Spleen (tissue), 11 donors: ENCODE measurements at regions not wholly inside any gene's neighbourhood (a gene's known extent, or its start where the extent isn't known, plus 50 kb on each side); places are given as distances from the start of the nearest gene placed in this dataset.

Experiments
- DNase-seq: peaks from one replicate; pipeline ENCODE4 v3.0.0-alpha.2; 2020
- H3K27ac ChIP-seq, 8 donors: fragments of 200-600 bp; sonication (generic) in 7 of 8; 1 replicate in 4 of 8; 2 replicates in 4 of 8; pipeline versions ENCODE4 v1.5.0 to v1.8.0; 2016 to 2021; ENCODE audit warnings: inconsistent platforms in 4 of 8, mild to moderate bottlenecking in 4 of 8, moderate library complexity in 1 of 8
- H3K27me3 ChIP-seq, 7 donors: fragments of 200-600 bp; sonication (generic) in 6 of 7; replicated peaks in 1 of 7; 1 replicate in 4 of 7; 2 replicates in 3 of 7; pipeline versions ENCODE4 v1.5.0 to v1.8.0; 2016 to 2021; ENCODE audit warnings: inconsistent platforms in 3 of 7, mild to moderate bottlenecking in 1 of 7
- H3K36me3 ChIP-seq, 6 donors: fragments of 200-600 bp; sonication (generic) in 5 of 6; 1 replicate in 4 of 6; 2 replicates in 2 of 6; pipeline versions ENCODE4 v1.5.0 to v1.8.0; 2016 to 2021; ENCODE audit warnings: inconsistent platforms in 2 of 6
- H3K4me1 ChIP-seq, 6 donors: fragments of 200-600 bp; sonication (generic) in 5 of 6; 1 replicate in 3 of 6; 2 replicates in 3 of 6; pipeline versions ENCODE4 v1.5.0 to v1.8.0; 2016 to 2021; ENCODE audit warnings: inconsistent platforms in 3 of 6
- H3K4me3 ChIP-seq, 8 donors: fragments of 200-600 bp; sonication (generic) in 7 of 8; 1 replicate in 4 of 8; 2 replicates in 4 of 8; pipeline versions ENCODE4 v1.5.0 to v1.8.0; 2016 to 2021; ENCODE audit warnings: inconsistent platforms in 4 of 8, mild to moderate bottlenecking in 4 of 8, moderate library complexity in 2 of 8
- H3K9me3 ChIP-seq, 8 donors: fragments of 200-600 bp; sonication (generic) in 7 of 8; 1 replicate in 4 of 8; 2 replicates in 4 of 8; pipeline versions ENCODE4 v1.5.0 to v1.8.0; 2016 to 2021; ENCODE audit warnings: inconsistent platforms in 4 of 8
- CTCF ChIP-seq, 11 experiments: fragments of 200-600 bp in 7 of 11; fragments of 450-650 bp in 4 of 11; sonication (generic) in 4 of 11; IDR thresholded peaks in 8 of 11; conservative IDR thresholded peaks in 3 of 11; 1 replicate in 7 of 11; 2 replicates in 4 of 11; pipeline versions ENCODE4 v1.4.0 to v1.8.0; 2016 to 2021; ENCODE audit warnings: antibody characterized with exemption in 11 of 11, inconsistent platforms in 4 of 11, mild to moderate bottlenecking in 1 of 11
- POLR2A ChIP-seq, 3 donors: fragments of 450-650 bp; IDR thresholded peaks; one replicate each; pipeline ENCODE4 v1.5.1; 2017; ENCODE audit warnings: antibody characterized with exemption in 3 of 3, mild to moderate bottlenecking in 1 of 3
- POLR2AphosphoS5 ChIP-seq, 3 donors: sonication (generic); formaldehyde crosslinking; IDR thresholded peaks; one replicate each; pipeline ENCODE4 v1.5.1; 2017; ENCODE audit warnings: antibody characterized with exemption in 3 of 3
- WGBS, 5 donors: extraction: QIAGEN DNeasy Blood & Tissue Kit in 3 of 5; methylation state at CpG; one replicate each; pipeline versions ENCODE4 v1.1.5 to v1.1.7; 2013 to 2018; 5-methylcytosine and 5-hydroxymethylcytosine counted together
- intact Hi-C: fragments of 100-400 bp; cut with DNase I; formaldehyde crosslinking; loops from one replicate; pipeline ENCODE4 v1.15.0; 2023; ENCODE audit warnings: low total_unique reads
- donor health status: healthy with polysubstance abuse.
- donor health status: DM: no; HTN: no; CAD: no; lungs with moderate emphysema.
- donor health status: DM: no; HTN: no; CAD: no.
- donor health status: Bipolar disorder and iron deficiency.
- donor health status: healthy.
- donor health status: DM: no; HTN: no; CAD: no.
- donor health status: DM: yes; HTN: yes; CAD: no.

GRCh38 chr16:9539346-9539745 lies 447.9 kb downstream of the HAPSTR1 start:
- Histone ChIP-seq H3K27me3 (no peaks in the 10 kb centered on the region), H3K27ac (no peak overlapping the region), H3K4me3 (no peak overlapping the region), H3K36me3 (no peaks in the 10 kb centered on the region), H3K4me1 (no peaks in the 10 kb centered on the region), H3K9me3 (peaks cover 0 to 34% (median 8%) of the 10 kb centered on the region in 8 donors)
- no peak for TF ChIP-seq POLR2A (IDR thresholded peaks at IDR 0.05)
- no peak for TF ChIP-seq CTCF (IDR thresholded peaks at IDR 0.05 in 8 of 11, conservative IDR thresholded peaks at IDR 0.05 in 3 of 11)
- TF ChIP-seq POLR2AphosphoS5 (IDR thresholded peaks at IDR 0.05) = no peak
- no peak for DNase-seq
- WGBS, 5 donors = 92 to 100% (median 96%) methylated on average over 1 of the region's 1 CpG
- intact Hi-C loops = no loop called here

GRCh38 chr16:9541723-9542122 lies 450.3 kb downstream of the HAPSTR1 start:
- no peaks in the 10 kb centered on the region for H3K36me3 ChIP-seq
- intact Hi-C loops = no loop called here
- no peak for DNase-seq
- no peaks in the 10 kb centered on the region for H3K27me3 ChIP-seq
- no peaks in the 10 kb centered on the region for H3K4me1 ChIP-seq
- 79 to 87% (median 81%) methylated on average over 5 of the region's 5 CpGs for WGBS, 5 donors
- H3K4me3 ChIP-seq = no peak overlapping the region
- TF ChIP-seq POLR2A (IDR thresholded peaks at IDR 0.05) = no peak
- no peak for TF ChIP-seq POLR2AphosphoS5 (IDR thresholded peaks at IDR 0.05)
- no peak for TF ChIP-seq CTCF (IDR thresholded peaks at IDR 0.05 in 8 of 11, conservative IDR thresholded peaks at IDR 0.05 in 3 of 11)
- no peak overlapping the region for H3K27ac ChIP-seq
- peaks cover 0 to 27% (median 6%) of the 10 kb centered on the region in 8 donors for H3K9me3 ChIP-seq

GRCh38 chr16:9542165-9542755 lies 450.8 kb downstream of the HAPSTR1 start:
- Histone ChIP-seq H3K9me3 (peaks cover 0 to 23% (median 6%) of the 10 kb centered on the region in 8 donors), H3K27ac (no peak overlapping the region), H3K4me1 (no peaks in the 10 kb centered on the region), H3K27me3 (no peaks in the 10 kb centered on the region), H3K4me3 (no peak overlapping the region), H3K36me3 (no peaks in the 10 kb centered on the region)
- intact Hi-C loops = no loop called here
- WGBS, 5 donors = 68 to 79% (median 74%) methylated on average over 8 of the region's 8 CpGs
- no peak for DNase-seq
- TF ChIP-seq POLR2A (IDR thresholded peaks at IDR 0.05) (no peak), CTCF (IDR thresholded peaks at IDR 0.05 in 8 of 11, conservative IDR thresholded peaks at IDR 0.05 in 3 of 11) (no peak), POLR2AphosphoS5 (IDR thresholded peaks at IDR 0.05) (no peak)

GRCh38 chr16:9545522-9546437 lies 454.3 kb downstream of the HAPSTR1 start:
- H3K27ac ChIP-seq = no peak overlapping the region
- intact Hi-C loops = no loop called here
- WGBS, 5 donors = 77 to 92% (median 89%) methylated on average over 7 of the region's 7 CpGs
- H3K4me1 ChIP-seq = no peaks in the 10 kb centered on the region
- no peak for DNase-seq
- TF ChIP-seq POLR2A (IDR thresholded peaks at IDR 0.05) (no peak), CTCF (IDR thresholded peaks at IDR 0.05 in 8 of 11, conservative IDR thresholded peaks at IDR 0.05 in 3 of 11) (no peak), POLR2AphosphoS5 (IDR thresholded peaks at IDR 0.05) (no peak)
- no peak overlapping the region for H3K4me3 ChIP-seq
- no peaks in the 10 kb centered on the region for H3K27me3 ChIP-seq
- no peaks in the 10 kb centered on the region for H3K9me3 ChIP-seq
- H3K36me3 ChIP-seq = no peaks in the 10 kb centered on the region
